WTC11 (cell line): ENCODE measurements at regions not wholly inside any gene's neighbourhood (a gene's known extent, or its start where the extent isn't known, plus 50 kb on each side); places are given as distances from the start of the nearest gene placed in this dataset.

Experiments used
- ATAC-seq: fragments of 200-7000 bp; cut with Tn5 transposase; 2 replicates; pipeline ENCODE4 v1.10.0; 2021; ENCODE audit warnings: mild to moderate bottlenecking, moderate library complexity
- CTCF ChIA-PET: fragments of 300-600 bp; sonication (Branson Sonifier 250); formaldehyde crosslinking; loops from one replicate; lab custom pipeline; 2021; ENCODE audit warnings: antibody characterized with exemption; lab: Charles Lee
- POLR2A ChIA-PET: fragments of 350-600 bp; sonication (Branson Sonifier 250); formaldehyde crosslinking; loops from one replicate; lab custom pipeline; 2021; ENCODE audit warnings: antibody characterized with exemption; lab: Charles Lee
- DNase-seq: peaks from one replicate; pipeline ENCODE4 v3.0.0; 2021; ENCODE audit warnings: low spot score
- H3K27ac Mint-ChIP-seq: 2 replicates; pipeline ENCODE4 v1.8.0; 2021; ENCODE audit warnings: mixed read lengths
- H3K27me3 Mint-ChIP-seq: 2 replicates; pipeline ENCODE4 v1.8.0; 2021; ENCODE audit warnings: low read depth, mild to moderate bottlenecking, moderate library complexity, mixed read lengths
- H3K36me3 Mint-ChIP-seq: 2 replicates; pipeline ENCODE4 v1.8.0; 2021; ENCODE audit warnings: mixed read lengths
- H3K4me1 Mint-ChIP-seq: 2 replicates; pipeline ENCODE4 v1.8.0; 2022; ENCODE audit warnings: mixed read lengths
- H3K4me3 Mint-ChIP-seq: 2 replicates; pipeline ENCODE4 v1.8.0; 2021; ENCODE audit warnings: mild to moderate bottlenecking, moderate library complexity, mixed read lengths
- H3K9me3 Mint-ChIP-seq: 2 replicates; pipeline ENCODE4 v1.8.0; 2021; ENCODE audit warnings: mixed read lengths
- CBFB ChIP-seq: sonication (generic); formaldehyde crosslinking; IDR thresholded peaks from 2 replicates; pipeline ENCODE4 v1.8.1; 2022; ENCODE audit warnings: mild to moderate bottlenecking, low read depth, missing genetic modification reagents
- ELF4 ChIP-seq: sonication (generic); formaldehyde crosslinking; IDR thresholded peaks from 2 replicates; pipeline ENCODE4 v1.8.1; 2022; ENCODE audit warnings: low read depth, mild to moderate bottlenecking, moderate library complexity, missing genetic modification reagents
- EMX1 ChIP-seq: fragments of 250-450 bp; sonication (Bioruptor Pico); IDR thresholded peaks from 2 replicates; pipeline ENCODE4 v1.8.0; 2021; ENCODE audit warnings: mild to moderate bottlenecking
- ETV6 ChIP-seq: sonication (generic); formaldehyde crosslinking; IDR thresholded peaks from 2 replicates; pipeline ENCODE4 v1.8.1; 2022; ENCODE audit warnings: mild to moderate bottlenecking, missing genetic modification reagents
- GRHL2 ChIP-seq: fragments of 250-450 bp; sonication (Bioruptor Pico); IDR thresholded peaks from 2 replicates; pipeline ENCODE4 v1.8.0; 2022; ENCODE audit warnings: mild to moderate bottlenecking, moderate library complexity; ENCODE audit not compliant: insufficient replicate concordance, severe bottlenecking
- GTF2I ChIP-seq: fragments of 250-450 bp; sonication (Bioruptor Pico); conservative IDR thresholded peaks from 2 replicates; pipeline ENCODE4 v1.4.0; 2021; ENCODE audit warnings: mild to moderate bottlenecking
- JUN ChIP-seq: sonication (generic); formaldehyde crosslinking; IDR thresholded peaks from 2 replicates; pipeline ENCODE4 v1.8.0; 2023; ENCODE audit warnings: mild to moderate bottlenecking, missing genetic modification reagents
- NR1H2 ChIP-seq: sonication (generic); formaldehyde crosslinking; IDR thresholded peaks from 2 replicates; pipeline ENCODE4 v1.9.0; 2021; ENCODE audit warnings: mild to moderate bottlenecking, moderate library complexity, missing genetic modification reagents
- NR3C1 ChIP-seq: sonication (generic); formaldehyde crosslinking; conservative IDR thresholded peaks from 2 replicates; pipeline ENCODE4 v1.8.1; 2023; ENCODE audit warnings: low read depth, mild to moderate bottlenecking, missing genetic modification reagents
- RELA ChIP-seq: sonication (generic); formaldehyde crosslinking; IDR thresholded peaks from 2 replicates; pipeline ENCODE4 v1.8.1; 2022; ENCODE audit warnings: missing genetic modification reagents, mild to moderate bottlenecking, borderline replicate concordance
- TEAD4 ChIP-seq: sonication (generic); formaldehyde crosslinking; IDR thresholded peaks from 2 replicates; pipeline ENCODE4 v1.8.0; 2022; ENCODE audit warnings: mild to moderate bottlenecking, missing genetic modification reagents
- TP53 ChIP-seq: sonication (generic); formaldehyde crosslinking; IDR thresholded peaks from 2 replicates; pipeline ENCODE4 v1.8.1; 2023; ENCODE audit warnings: mild to moderate bottlenecking, missing genetic modification reagents
- ZNF121 ChIP-seq: sonication (generic); formaldehyde crosslinking; IDR thresholded peaks from 2 replicates; pipeline ENCODE4 v1.8.0; 2023; ENCODE audit warnings: missing genetic modification reagents
- ZNF263 ChIP-seq: sonication (generic); formaldehyde crosslinking; IDR thresholded peaks from 2 replicates; pipeline ENCODE4 v1.8.1; 2022; ENCODE audit warnings: low read depth, mild to moderate bottlenecking, moderate library complexity, missing genetic modification reagents
- ZNF416 ChIP-seq: fragments of 250-450 bp; sonication (Bioruptor Pico); IDR thresholded peaks from 2 replicates; pipeline ENCODE4 v1.9.0; 2021; ENCODE audit warnings: mild to moderate bottlenecking, inconsistent platforms
- TF ChIP-seq, protein P1 (sequence below): sonication (generic); formaldehyde crosslinking; IDR thresholded peaks from 2 replicates; pipeline ENCODE4 v1.8.1; 2023; ENCODE audit warnings: mild to moderate bottlenecking, missing genetic modification reagents, borderline replicate concordance
- TF ChIP-seq, protein P2 (sequence below): sonication (generic); formaldehyde crosslinking; IDR thresholded peaks from 2 replicates; pipeline ENCODE4 v1.8.1; 2023; ENCODE audit warnings: mild to moderate bottlenecking, missing genetic modification reagents
- TF ChIP-seq, protein P3 (sequence below): fragments of 250-450 bp; sonication (Bioruptor Pico); IDR thresholded peaks from 2 replicates; pipeline ENCODE4 v1.8.0; 2021; ENCODE audit warnings: mild to moderate bottlenecking
- TF ChIP-seq, protein P4 (sequence below): sonication (generic); formaldehyde crosslinking; IDR thresholded peaks from 2 replicates; pipeline ENCODE4 v1.8.0; 2022; ENCODE audit warnings: mild to moderate bottlenecking, missing genetic modification reagents
- TF ChIP-seq, protein P5 (sequence below): sonication (generic); formaldehyde crosslinking; conservative IDR thresholded peaks from 2 replicates; pipeline ENCODE4 v1.8.1; 2023; ENCODE audit warnings: mild to moderate bottlenecking, low read depth, missing genetic modification reagents, moderate library complexity

DNA sequence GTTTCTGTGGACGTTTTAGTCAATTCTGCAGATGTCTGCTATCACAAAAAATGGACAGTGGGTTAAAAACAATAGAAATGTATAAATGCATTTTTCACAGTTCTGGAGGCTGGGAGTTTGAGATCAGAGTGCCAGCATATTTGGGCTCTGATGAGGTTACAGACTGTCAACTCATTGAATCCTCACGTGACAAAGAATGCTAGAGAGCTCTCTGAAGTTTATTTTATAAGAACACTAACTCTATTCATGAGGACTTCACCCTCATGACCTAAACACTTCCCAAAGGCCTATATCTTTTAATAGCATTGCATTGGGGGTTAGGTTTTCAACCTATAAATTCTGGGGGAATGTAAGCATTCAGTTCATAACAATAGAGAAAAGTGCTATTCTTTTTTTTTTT, 182.6 kb upstream of the SLITRK3 start:
- ATAC-seq = no peak

DNA sequence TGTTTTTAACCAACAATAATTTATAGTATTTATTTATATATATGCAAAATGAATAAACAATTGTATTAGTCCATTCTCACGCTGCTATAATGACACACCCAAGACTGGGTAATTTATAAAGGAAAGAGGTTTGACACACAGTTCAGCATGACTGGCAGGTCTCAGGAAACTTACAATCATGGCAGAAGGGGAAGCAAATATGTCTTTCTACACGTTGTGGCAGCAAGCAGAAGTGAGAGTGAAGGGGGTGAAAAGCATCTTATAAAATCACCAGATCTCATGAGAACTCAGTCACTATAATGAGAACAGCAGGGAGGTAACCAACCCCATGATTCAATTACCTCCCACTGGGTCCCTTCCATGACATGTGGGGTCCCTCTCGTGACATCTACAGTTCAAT, 162.8 kb upstream of the SLITRK3 start:
- Mint-ChIP-seq H3K9me3 (no peaks in the 10 kb centered on the region), H3K36me3 (no peaks in the 10 kb centered on the region), H3K4me3 (no peak overlapping the region), H3K4me1 (no peaks in the 10 kb centered on the region), H3K27me3 (no peaks in the 10 kb centered on the region), H3K27ac (no peak overlapping the region)
- POLR2A ChIA-PET = no interaction called here
- ATAC-seq = no peak
- CTCF ChIA-PET = no interaction called here
- DNase-seq = no peak
- TF ChIP-seq GTF2I (CRISPR knock-in tag) (no peak), RELA (CRISPR knock-in tag) (no peak), GRHL2 (CRISPR knock-in tag) (no peak), TEAD4 (CRISPR knock-in tag) (no peak)
- TF ChIP-seq, protein P1, sequence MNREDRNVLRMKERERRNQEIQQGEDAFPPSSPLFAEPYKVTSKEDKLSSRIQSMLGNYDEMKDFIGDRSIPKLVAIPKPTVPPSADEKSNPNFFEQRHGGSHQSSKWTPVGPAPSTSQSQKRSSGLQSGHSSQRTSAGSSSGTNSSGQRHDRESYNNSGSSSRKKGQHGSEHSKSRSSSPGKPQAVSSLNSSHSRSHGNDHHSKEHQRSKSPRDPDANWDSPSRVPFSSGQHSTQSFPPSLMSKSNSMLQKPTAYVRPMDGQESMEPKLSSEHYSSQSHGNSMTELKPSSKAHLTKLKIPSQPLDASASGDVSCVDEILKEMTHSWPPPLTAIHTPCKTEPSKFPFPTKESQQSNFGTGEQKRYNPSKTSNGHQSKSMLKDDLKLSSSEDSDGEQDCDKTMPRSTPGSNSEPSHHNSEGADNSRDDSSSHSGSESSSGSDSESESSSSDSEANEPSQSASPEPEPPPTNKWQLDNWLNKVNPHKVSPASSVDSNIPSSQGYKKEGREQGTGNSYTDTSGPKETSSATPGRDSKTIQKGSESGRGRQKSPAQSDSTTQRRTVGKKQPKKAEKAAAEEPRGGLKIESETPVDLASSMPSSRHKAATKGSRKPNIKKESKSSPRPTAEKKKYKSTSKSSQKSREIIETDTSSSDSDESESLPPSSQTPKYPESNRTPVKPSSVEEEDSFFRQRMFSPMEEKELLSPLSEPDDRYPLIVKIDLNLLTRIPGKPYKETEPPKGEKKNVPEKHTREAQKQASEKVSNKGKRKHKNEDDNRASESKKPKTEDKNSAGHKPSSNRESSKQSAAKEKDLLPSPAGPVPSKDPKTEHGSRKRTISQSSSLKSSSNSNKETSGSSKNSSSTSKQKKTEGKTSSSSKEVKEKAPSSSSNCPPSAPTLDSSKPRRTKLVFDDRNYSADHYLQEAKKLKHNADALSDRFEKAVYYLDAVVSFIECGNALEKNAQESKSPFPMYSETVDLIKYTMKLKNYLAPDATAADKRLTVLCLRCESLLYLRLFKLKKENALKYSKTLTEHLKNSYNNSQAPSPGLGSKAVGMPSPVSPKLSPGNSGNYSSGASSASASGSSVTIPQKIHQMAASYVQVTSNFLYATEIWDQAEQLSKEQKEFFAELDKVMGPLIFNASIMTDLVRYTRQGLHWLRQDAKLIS = no peak
- TF ChIP-seq, protein P2, sequence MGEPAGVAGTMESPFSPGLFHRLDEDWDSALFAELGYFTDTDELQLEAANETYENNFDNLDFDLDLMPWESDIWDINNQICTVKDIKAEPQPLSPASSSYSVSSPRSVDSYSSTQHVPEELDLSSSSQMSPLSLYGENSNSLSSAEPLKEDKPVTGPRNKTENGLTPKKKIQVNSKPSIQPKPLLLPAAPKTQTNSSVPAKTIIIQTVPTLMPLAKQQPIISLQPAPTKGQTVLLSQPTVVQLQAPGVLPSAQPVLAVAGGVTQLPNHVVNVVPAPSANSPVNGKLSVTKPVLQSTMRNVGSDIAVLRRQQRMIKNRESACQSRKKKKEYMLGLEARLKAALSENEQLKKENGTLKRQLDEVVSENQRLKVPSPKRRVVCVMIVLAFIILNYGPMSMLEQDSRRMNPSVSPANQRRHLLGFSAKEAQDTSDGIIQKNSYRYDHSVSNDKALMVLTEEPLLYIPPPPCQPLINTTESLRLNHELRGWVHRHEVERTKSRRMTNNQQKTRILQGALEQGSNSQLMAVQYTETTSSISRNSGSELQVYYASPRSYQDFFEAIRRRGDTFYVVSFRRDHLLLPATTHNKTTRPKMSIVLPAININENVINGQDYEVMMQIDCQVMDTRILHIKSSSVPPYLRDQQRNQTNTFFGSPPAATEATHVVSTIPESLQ (CRISPR knock-in tag) = no peak

More for the DNA sequence above, 182.6 kb upstream of the SLITRK3 start:
- no peak for DNase-seq
- Mint-ChIP-seq H3K4me1 (no peaks in the 10 kb centered on the region), H3K9me3 (peaks cover 8% of the 10 kb centered on the region; the same call in 1 of the 2 replicates), H3K4me3 (no peak overlapping the region), H3K36me3 (no peaks in the 10 kb centered on the region), H3K27ac (no peak overlapping the region), H3K27me3 (no peaks in the 10 kb centered on the region)
- POLR2A ChIA-PET = no interaction called here
- CTCF ChIA-PET = no interaction called here
- TF ChIP-seq EMX1 (CRISPR knock-in tag) = no peak
- TF ChIP-seq, protein P2 (CRISPR knock-in tag) = no peak
- no peak for TF ChIP-seq ZNF263 (CRISPR knock-in tag)
- TF ChIP-seq, protein P1 = no peak
- no peak for TF ChIP-seq CBFB
- no peak for TF ChIP-seq NR3C1 (CRISPR knock-in tag)
- no peak for TF ChIP-seq NR1H2 (CRISPR knock-in tag)
- TF ChIP-seq ZNF121 (CRISPR knock-in tag) = no peak
- no peak for TF ChIP-seq JUN (CRISPR knock-in tag)
- TF ChIP-seq, protein P3, sequence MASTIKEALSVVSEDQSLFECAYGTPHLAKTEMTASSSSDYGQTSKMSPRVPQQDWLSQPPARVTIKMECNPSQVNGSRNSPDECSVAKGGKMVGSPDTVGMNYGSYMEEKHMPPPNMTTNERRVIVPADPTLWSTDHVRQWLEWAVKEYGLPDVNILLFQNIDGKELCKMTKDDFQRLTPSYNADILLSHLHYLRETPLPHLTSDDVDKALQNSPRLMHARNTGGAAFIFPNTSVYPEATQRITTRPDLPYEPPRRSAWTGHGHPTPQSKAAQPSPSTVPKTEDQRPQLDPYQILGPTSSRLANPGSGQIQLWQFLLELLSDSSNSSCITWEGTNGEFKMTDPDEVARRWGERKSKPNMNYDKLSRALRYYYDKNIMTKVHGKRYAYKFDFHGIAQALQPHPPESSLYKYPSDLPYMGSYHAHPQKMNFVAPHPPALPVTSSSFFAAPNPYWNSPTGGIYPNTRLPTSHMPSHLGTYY (CRISPR knock-in tag) = no peak
- no peak for TF ChIP-seq ZNF416 (CRISPR knock-in tag)
- TF ChIP-seq ETV6 = no peak
- TF ChIP-seq, protein P4, sequence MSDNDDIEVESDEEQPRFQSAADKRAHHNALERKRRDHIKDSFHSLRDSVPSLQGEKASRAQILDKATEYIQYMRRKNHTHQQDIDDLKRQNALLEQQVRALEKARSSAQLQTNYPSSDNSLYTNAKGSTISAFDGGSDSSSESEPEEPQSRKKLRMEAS (CRISPR knock-in tag) = no peak
- no peak for TF ChIP-seq TP53 (CRISPR knock-in tag)
- TF ChIP-seq, protein P5, sequence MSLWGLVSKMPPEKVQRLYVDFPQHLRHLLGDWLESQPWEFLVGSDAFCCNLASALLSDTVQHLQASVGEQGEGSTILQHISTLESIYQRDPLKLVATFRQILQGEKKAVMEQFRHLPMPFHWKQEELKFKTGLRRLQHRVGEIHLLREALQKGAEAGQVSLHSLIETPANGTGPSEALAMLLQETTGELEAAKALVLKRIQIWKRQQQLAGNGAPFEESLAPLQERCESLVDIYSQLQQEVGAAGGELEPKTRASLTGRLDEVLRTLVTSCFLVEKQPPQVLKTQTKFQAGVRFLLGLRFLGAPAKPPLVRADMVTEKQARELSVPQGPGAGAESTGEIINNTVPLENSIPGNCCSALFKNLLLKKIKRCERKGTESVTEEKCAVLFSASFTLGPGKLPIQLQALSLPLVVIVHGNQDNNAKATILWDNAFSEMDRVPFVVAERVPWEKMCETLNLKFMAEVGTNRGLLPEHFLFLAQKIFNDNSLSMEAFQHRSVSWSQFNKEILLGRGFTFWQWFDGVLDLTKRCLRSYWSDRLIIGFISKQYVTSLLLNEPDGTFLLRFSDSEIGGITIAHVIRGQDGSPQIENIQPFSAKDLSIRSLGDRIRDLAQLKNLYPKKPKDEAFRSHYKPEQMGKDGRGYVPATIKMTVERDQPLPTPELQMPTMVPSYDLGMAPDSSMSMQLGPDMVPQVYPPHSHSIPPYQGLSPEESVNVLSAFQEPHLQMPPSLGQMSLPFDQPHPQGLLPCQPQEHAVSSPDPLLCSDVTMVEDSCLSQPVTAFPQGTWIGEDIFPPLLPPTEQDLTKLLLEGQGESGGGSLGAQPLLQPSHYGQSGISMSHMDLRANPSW (CRISPR knock-in tag) = no peak
- TF ChIP-seq ELF4 = no peak
